HK-2 (cell line): ENCODE measurements at regions not wholly inside any gene's neighbourhood (a gene's known extent, or its start where the extent isn't known, plus 50 kb on each side); places are given as distances from the start of the nearest gene placed in this dataset.

ENCODE experiments used
- DNase-seq: peaks from one replicate; pipeline ENCODE4 v3.0.0-alpha.2; 2018; ENCODE audit not compliant: unreplicated experiment

DNA sequence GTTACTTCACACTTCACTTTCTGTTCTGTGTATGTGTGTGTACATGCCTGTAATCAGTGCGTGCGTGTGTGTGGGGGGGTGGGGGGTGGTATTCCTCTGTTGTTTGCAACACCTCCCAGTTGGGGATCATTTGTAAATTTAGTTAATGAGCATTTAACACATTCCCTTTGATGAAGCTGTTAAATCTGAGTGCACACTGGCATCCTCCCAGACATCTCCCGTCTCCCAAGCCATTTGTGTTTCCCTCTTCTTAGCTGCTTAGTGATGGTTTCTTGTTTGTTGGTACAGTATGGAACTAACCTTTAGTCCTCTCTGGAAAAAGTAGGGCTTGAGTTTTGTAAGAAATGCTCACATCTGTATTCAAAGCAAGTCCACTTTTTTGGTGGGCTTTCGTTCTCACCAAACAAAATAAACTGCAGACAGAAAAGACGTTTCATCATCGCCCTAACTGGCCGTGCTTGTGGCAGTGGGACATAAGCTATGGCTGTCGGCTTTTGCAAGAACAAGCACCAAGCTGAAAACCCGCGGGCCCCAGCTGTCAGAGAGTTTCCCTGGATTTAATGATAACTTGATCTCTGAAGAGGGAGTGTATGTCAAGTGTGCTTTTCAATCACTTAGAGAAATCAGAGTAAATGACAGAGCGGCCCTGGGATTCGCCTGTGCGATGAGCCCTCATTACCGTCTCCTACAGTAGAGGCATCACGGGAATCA, 54.9 kb upstream of the SASH1 start:
- no peak for DNase-seq

DNA sequence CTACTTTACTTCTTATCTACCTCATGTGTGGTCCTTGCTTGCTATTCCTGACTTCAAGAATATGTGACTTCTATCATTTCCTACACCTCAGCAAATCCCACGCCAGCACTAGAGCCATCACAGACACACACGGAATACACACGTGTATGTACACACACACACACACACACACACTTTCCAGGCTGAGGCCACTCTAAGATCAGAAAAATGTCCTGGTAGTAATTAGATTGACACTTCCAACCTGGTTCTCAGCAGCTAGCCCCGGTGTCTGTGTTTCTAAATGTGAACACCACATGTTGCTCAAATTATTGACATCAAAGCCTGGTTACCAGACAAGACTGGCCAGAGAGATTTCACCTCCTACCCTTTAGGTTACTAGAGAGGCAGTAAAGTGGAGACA, 54.1 kb upstream of the SASH1 start:
- DNase-seq, result no peak

DNA sequence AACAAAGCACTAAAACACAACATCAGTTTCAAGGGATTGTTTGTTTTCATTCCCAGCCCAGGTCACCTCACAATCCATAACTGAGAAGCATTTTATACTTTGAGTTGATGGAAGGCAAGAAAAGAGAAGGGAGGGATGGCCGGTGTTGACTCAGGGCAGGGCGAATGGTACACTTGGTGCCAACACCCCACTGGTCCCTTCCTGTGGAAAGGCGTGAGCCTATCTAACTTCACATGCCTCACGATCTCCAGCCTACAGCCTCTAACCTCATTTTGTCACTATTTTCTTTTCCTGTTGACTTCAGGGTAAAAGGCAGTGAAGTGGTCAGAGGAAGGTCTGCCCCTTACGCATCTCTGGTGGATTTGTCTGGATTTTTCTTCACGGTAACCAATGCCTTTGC, 53.5 kb upstream of the SASH1 start:
- DNase-seq, result no peak

DNA sequence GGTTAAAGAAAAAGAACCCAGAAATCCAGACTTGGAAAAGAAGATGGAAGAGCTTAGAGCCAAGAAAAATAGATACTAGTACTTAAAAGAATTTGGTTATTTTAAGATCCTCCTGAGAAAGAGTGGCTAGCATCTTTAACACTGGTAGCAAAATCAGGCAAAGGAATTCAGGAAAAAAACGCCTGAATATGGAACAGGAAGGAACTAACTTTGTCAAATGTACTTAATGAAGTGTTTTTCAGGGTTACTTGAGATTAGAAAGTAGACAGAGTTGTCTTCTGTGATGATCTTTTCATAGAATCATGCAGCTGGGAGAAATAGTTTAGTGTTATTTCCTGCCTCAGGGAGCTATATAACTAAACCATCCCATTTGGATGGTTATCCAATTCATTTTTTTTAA, 50.8 kb upstream of the SASH1 start:
- no peak for DNase-seq
